ENCODE measurements at regions not wholly inside any gene's neighbourhood (a gene's known extent, or its start where the extent isn't known, plus 50 kb on each side); places are given as distances from the start of the nearest gene placed in this dataset.
"Not testable (repeated sequence)": the region's sequence is repeated elsewhere in the genome, so short reads cannot be mapped to it uniquely, and the experiment has no call there.

- DNase-seq = no peak
Measured at GRCh38 chr2:64799592-64800252, 146.0 kb upstream of the SERTAD2 start.

GRCh38 chr2:64803776-64804175 lies 150.1 kb upstream of the SERTAD2 start:
- DNase-seq = no peak

DNA sequence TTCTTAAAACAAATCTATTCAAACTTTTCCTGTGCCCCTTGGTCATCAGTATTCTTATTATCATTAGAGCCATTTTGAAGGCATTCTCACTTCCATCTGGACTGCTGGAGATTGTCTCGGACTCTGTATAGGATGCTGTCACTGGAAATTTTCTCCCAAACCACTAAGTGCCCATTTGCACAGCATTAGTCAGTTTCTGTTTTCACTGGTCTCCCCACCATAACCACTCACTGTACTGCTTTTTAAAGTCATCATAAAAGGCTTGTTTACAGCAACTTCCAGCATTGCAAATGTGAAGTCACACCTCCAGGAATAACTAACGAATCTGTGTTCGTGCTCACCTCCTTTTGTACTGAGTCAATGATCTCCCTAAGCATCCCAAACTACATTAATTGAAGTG lies 150.9 kb upstream of the SERTAD2 start:
- no peak for DNase-seq

DNA sequence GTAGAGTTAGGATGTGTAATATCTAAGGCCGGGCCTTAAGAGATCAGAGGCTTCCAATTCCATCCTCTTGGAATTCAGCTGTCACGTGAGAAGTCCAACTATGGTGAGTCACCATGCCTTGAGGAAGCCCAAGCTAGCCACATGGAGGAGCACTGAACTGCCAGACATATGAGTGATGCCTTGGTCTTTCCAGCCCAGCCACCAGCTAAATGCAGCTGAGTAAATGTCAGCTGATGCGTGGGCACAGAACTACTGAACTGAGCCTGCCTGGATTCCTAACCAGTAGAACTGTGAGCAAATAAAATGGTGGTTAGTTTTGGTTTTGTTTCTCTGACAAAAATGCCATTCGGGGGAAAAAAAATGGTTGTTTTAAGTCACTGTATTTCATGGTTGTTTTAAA lies 153.7 kb upstream of the SERTAD2 start:
- DNase-seq = no peak

DNA sequence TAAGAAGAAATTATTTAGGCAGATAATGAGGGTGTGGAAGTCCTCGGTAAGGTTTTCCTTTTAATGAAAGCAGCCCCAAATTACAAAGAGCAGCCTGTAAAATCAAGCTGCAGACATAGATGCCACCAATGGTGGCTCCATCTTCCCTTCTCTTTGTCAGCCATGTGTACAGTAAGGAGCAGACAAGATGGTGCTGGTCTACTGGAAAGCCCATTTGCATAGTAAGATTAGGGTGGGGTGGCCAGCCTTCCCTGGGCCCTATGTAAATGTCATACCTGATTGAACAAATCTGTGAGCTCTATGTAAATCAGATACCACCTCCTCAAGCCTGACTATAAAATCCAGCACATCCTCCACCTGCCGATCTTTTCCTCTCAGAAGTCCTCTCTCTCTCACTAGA lies 154.4 kb upstream of the SERTAD2 start:
- DNase-seq = no peak

GRCh38 chr2:64808754-64809153 lies 155.0 kb upstream of the SERTAD2 start:
- DNase-seq = no peak

GRCh38 chr2:64809216-64809615 lies 155.5 kb upstream of the SERTAD2 start:
- no peak for DNase-seq

GRCh38 chr2:64812285-64812684 lies 158.6 kb upstream of the SERTAD2 start:
- DNase-seq = no peak

DNA sequence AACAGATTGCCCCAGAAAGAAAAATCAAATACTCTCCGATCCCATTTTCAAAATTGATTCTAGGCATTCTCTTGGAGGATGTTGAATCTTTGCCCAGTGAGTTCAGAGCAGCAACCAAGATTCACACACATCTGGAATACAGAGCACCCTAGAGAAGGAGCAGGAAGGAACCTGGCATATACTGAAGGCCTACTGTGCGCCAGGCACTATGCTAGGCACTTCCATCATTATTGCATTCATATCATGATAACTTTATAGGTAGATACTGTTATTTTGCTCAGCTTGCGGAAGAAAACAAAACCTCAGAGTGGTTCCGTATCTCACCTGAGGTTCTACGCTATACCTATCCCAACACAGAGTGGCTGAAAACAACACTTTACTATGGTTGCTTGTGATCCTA lies 160.3 kb upstream of the SERTAD2 start:
- no peak for DNase-seq

DNA sequence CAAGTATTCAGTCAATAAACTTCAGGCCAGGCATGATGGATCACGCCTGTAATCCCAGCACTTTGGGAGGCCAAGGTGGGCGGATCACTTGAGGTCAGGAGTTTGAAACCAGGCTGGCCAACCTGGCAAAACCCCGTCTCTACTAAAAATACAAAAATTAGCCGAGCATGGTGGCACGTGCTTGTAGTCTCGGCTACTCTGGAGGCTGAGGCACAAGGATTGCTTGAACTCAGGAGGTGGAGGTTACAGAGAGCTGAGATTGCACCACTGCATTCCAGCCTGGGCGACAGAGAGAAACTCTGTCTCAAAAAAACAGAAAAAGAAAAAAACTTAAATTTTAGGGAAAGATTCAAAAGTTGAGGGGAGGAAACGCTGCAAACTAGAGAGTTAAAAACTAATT lies 162.8 kb upstream of the SERTAD2 start:
- DNase-seq = not testable (repeated sequence)

GRCh38 chr2:64817453-64817852 lies 163.7 kb upstream of the SERTAD2 start:
- DNase-seq = no peak

DNA sequence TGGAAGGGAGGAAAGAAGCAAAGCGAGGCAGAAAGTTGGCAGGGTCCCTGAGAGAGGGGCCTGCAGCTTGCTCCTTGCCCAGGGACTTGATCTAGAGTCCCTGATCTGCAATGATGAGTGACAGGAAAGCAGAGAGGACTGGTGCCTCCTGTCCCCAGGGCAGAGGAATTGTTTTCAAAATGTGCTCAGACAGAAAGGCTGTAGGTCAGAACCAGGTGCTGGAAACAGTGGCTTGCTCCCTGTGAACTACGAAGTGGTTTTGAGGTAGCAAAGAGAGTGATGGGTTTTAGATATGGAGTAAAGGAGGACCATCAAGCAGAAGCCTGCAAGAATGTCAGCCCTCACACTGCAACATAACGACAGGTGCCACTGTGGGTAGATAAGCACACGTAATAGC lies 164.9 kb upstream of the SERTAD2 start:
- no peak for DNase-seq

GRCh38 chr2:64819361-64819760 lies 165.6 kb upstream of the SERTAD2 start:
- DNase-seq = no peak

GRCh38 chr2:64819774-64820688 lies 166.3 kb upstream of the SERTAD2 start:
- no peak for DNase-seq

- no peak for DNase-seq
Measured at GRCh38 chr2:64820901-64821300, 167.2 kb upstream of the SERTAD2 start.

DNA sequence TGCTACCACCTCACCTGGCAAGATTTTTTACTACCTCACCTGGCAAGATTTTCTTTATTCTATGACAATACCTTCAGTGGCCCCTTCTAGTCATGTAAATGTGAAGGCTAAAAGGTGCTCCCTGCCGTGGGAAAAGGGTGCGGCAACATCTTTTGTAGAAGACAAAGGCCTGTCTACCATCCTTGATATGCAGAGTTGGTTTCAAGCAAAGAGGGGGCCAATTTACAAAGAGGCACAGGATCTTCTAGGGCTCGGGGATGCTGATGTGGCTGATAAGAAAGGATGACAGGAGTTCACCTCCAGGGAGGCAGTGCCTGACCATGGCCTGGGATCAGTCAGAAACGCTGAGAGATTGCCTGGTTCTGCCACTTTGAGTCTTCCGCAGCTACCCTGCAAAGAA lies 165.4 kb upstream of the SLC1A4 start:
- DNase-seq = no peak

DNA sequence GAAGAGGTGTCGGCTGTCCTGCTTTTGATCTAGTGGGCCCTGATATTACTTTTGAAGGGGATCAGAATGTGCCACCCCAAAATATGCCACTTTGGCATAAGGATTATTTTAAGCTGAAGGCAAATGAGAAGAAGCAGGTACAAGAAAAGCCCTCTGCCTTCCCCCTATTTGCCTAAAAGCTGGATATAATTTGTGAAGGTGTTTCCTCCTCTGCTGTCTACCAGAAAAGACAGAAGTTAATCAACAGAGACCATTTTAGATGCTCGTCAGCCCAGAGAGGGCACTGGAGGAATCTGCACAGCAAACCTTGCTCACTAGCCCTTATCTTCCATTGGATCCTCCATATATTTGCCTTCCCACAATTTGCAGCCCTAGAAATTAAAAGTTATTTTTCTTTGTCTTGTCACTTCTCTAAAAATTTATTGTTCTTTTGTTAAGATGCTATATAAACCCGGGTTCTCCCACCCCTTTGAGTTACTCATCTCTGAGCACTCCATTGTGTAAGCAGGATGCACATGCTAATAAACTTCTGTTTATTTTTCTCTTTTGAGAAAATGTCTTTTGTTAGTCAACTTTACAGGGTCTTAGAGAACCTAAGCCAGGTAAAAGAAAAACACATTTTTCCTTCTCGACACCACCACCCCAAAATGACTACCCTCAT lies 163.2 kb upstream of the SLC1A4 start:
- DNase-seq = no peak

GRCh38 chr2:64826703-64827102 lies 162.5 kb upstream of the SLC1A4 start:
- no peak for DNase-seq

GRCh38 chr2:64828261-64828660 lies 160.9 kb upstream of the SLC1A4 start:
- no peak for DNase-seq

DNA sequence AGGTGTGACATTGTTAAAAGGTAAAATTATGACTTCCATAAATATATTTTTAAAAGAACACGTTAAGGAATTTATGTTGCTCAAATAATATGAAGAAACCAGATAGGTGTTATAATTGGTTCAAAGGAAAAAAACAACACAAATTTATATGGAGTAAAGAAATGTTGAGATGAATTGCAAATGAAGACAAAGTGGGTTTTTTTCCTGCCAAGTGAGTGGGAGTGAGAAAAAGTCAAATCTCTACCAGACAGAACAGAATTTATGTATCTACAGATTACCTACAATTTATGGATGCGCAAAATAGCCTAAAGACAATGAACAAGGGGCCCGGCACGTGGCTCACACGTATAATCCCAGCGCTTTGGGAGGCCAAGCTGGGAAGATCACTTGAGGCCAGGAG lies 159.7 kb upstream of the SLC1A4 start:
- no peak for DNase-seq

- peak; percentile 49 for DNase-seq
Measured at GRCh38 chr2:64831134-64831976, 157.8 kb upstream of the SLC1A4 start.

DNA sequence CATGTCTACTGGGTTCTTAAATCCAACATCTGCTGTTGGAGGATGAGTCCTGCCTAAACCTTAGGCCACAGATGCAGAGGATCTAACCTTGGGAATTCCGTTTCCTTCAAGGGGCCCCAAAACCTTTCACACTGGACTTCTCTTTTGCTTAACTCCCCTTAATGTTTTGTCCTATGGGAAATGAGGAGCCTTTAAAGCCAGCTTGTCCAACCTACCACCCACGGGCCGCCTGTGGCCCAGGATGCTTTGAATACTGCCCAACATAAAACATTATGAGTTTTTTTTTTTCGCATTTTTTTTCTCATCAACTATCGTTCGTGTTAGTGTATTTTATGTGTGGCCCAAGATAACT lies 157.2 kb upstream of the SLC1A4 start:
- DNase-seq = no peak

DNA sequence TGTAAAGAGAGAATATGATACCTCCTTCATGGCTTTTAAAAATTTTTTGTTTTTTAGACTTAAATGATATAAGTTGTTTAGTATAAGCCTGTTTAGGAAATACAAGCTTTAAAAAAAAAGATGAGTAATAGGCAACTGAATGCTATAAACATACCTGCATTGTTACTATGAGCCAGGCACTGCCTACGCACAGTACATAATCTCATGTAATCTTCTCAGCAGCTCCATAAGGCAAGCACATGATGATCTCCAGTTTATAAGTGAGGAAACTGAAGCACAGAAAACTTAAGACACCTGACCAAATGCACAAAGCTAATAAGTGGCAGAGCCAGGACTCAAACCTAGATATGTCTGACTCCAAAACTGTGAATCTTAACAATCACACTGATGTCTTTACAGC lies 156.3 kb upstream of the SLC1A4 start:
- no peak for DNase-seq
